ENCODE measurements at regions not wholly inside any gene's neighbourhood (a gene's known extent, or its start where the extent isn't known, plus 50 kb on each side); places are given as distances from the start of the nearest gene placed in this dataset.

- H2AFZ ChIP-seq (ENCODE audit: low read length), result no peak overlapping the region
- no peaks in the 10 kb centered on the region for H3K4me1 ChIP-seq (ENCODE audit: insufficient read depth, low read length, severe bottlenecking)
- H3K4me2 ChIP-seq (ENCODE audit: low read length), result no peak overlapping the region
- no peaks in the 10 kb centered on the region for H3K9me2 ChIP-seq (ENCODE audit: low read depth, low read length)
- no peaks in the 10 kb centered on the region for H3K27me3 ChIP-seq (ENCODE audit: insufficient read depth, low read length)
- H3K79me2 ChIP-seq (ENCODE audit: insufficient read depth, low read length), result no peaks in the 10 kb centered on the region
- H3K9ac ChIP-seq (ENCODE audit: low read length), result no peak overlapping the region
- H3K36me3 ChIP-seq (ENCODE audit: insufficient read depth, low read length), result no peaks in the 10 kb centered on the region
- TF ChIP-seq EZH2 (IDR thresholded peaks at IDR 0.05; ENCODE audit: borderline replicate concordance, low read length), result no peak
- TF ChIP-seq, protein P1, sequence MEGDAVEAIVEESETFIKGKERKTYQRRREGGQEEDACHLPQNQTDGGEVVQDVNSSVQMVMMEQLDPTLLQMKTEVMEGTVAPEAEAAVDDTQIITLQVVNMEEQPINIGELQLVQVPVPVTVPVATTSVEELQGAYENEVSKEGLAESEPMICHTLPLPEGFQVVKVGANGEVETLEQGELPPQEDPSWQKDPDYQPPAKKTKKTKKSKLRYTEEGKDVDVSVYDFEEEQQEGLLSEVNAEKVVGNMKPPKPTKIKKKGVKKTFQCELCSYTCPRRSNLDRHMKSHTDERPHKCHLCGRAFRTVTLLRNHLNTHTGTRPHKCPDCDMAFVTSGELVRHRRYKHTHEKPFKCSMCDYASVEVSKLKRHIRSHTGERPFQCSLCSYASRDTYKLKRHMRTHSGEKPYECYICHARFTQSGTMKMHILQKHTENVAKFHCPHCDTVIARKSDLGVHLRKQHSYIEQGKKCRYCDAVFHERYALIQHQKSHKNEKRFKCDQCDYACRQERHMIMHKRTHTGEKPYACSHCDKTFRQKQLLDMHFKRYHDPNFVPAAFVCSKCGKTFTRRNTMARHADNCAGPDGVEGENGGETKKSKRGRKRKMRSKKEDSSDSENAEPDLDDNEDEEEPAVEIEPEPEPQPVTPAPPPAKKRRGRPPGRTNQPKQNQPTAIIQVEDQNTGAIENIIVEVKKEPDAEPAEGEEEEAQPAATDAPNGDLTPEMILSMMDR (IDR thresholded peaks at IDR 0.05; ENCODE audit: low read length), result no peak
- no peaks in the 10 kb centered on the region for H3K9me3 ChIP-seq (ENCODE audit: low read length)
- no peak overlapping the region for H3K27ac ChIP-seq (ENCODE audit: low read depth, low read length, poor library complexity, severe bottlenecking)
- no peak overlapping the region for H3K4me3 ChIP-seq (ENCODE audit: low read depth, low read length, poor library complexity, severe bottlenecking)
- H3F3A ChIP-seq (ENCODE audit: insufficient read depth, low read length), result no peaks in the 10 kb centered on the region
- no peaks in the 10 kb centered on the region for H4K20me1 ChIP-seq (ENCODE audit: insufficient read depth, low read length)
These were observed 1456.1 kb downstream of the GATA3 start for GRCh38 chr10:9510626-9511025.

- H3K79me2 ChIP-seq (ENCODE audit: insufficient read depth, low read length), result no peaks in the 10 kb centered on the region
- H3K4me3 ChIP-seq (ENCODE audit: low read depth, low read length, poor library complexity, severe bottlenecking), result no peak overlapping the region
- H3K27me3 ChIP-seq (ENCODE audit: insufficient read depth, low read length), result no peaks in the 10 kb centered on the region
- no peaks in the 10 kb centered on the region for H3K9me2 ChIP-seq (ENCODE audit: low read depth, low read length)
- H3K27ac ChIP-seq (ENCODE audit: low read depth, low read length, poor library complexity, severe bottlenecking), result no peak overlapping the region
- no peaks in the 10 kb centered on the region for H3F3A ChIP-seq (ENCODE audit: insufficient read depth, low read length)
- H3K36me3 ChIP-seq (ENCODE audit: insufficient read depth, low read length), result no peaks in the 10 kb centered on the region
- no peak for TF ChIP-seq EZH2 (IDR thresholded peaks at IDR 0.05; ENCODE audit: borderline replicate concordance, low read length)
- TF ChIP-seq, protein P1 (IDR thresholded peaks at IDR 0.05; ENCODE audit: low read length), result no peak
- no peak overlapping the region for H3K4me2 ChIP-seq (ENCODE audit: low read length)
- no peaks in the 10 kb centered on the region for H3K4me1 ChIP-seq (ENCODE audit: insufficient read depth, low read length, severe bottlenecking)
- no peaks in the 10 kb centered on the region for H4K20me1 ChIP-seq (ENCODE audit: insufficient read depth, low read length)
- no peak overlapping the region for H2AFZ ChIP-seq (ENCODE audit: low read length)
- H3K9me3 ChIP-seq (ENCODE audit: low read length), result no peaks in the 10 kb centered on the region
- no peak overlapping the region for H3K9ac ChIP-seq (ENCODE audit: low read length)
These were observed 1461.4 kb downstream of the GATA3 start for GRCh38 chr10:9515922-9516321.

DNA sequence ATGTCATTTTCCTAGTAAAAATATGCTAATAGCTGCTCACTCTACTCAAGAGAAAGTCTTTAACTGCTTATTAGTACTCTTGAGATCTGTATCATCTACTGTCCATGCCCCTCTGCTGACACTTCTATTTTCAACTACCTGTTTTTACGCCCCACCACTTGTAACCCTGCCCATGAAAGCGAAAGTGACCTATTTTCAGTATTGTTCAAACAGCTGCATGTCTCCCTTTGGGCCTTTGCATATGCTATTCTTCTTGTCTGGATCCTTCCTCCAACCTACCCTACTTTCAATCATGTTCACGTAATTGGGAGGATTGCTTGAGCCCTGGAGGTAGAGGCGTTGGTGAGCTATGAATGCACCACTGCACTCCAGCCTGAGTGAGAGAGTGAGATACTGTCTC, 1481.3 kb downstream of the GATA3 start:
- Histone ChIP-seq H2AFZ (ENCODE audit: low read length) (no peak overlapping the region), H3F3A (ENCODE audit: insufficient read depth, low read length) (no peaks in the 10 kb centered on the region), H3K79me2 (ENCODE audit: insufficient read depth, low read length) (no peaks in the 10 kb centered on the region), H3K4me1 (ENCODE audit: insufficient read depth, low read length, severe bottlenecking) (no peaks in the 10 kb centered on the region), H3K9ac (ENCODE audit: low read length) (no peak overlapping the region), H3K36me3 (ENCODE audit: insufficient read depth, low read length) (no peaks in the 10 kb centered on the region), H3K9me2 (ENCODE audit: low read depth, low read length) (no peaks in the 10 kb centered on the region), H3K4me3 (ENCODE audit: low read depth, low read length, poor library complexity, severe bottlenecking) (no peak overlapping the region), H3K9me3 (ENCODE audit: low read length) (no peaks in the 10 kb centered on the region), H3K4me2 (ENCODE audit: low read length) (no peak overlapping the region), H3K27me3 (ENCODE audit: insufficient read depth, low read length) (no peaks in the 10 kb centered on the region), H4K20me1 (ENCODE audit: insufficient read depth, low read length) (no peaks in the 10 kb centered on the region), H3K27ac (ENCODE audit: low read depth, low read length, poor library complexity, severe bottlenecking) (no peak overlapping the region)
- no peak for TF ChIP-seq EZH2 (IDR thresholded peaks at IDR 0.05; ENCODE audit: borderline replicate concordance, low read length)
- TF ChIP-seq, protein P1 (IDR thresholded peaks at IDR 0.05; ENCODE audit: low read length), result no peak
